ENCODE measurements at regions not wholly inside any gene's neighbourhood (a gene's known extent, or its start where the extent isn't known, plus 50 kb on each side); places are given as distances from the start of the nearest gene placed in this dataset.

DNA sequence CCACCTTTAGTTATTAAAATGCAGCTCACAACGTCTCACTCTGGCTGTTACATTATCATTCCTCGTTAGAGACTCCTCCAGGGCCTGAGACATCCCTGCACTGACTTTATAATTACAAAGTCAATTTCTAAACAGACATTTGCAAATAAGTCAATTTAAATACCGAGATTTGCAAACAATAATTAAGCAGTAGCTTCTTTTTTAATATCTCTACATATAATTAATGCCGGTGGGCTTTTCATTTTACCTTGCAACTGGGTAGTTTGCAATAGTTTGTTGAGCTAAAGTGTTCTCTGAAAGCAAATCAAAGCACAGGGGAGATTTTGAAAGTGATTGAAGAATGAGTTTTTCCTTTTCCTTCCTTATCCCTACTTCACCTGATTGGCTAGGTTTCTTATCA lies 154.4 kb downstream of the TLR4 start:
- no peaks in the 10 kb centered on the region for H4K20me1 ChIP-seq (ENCODE audit: control insufficient read depth, extremely low read depth, insufficient read depth, low read length)
- dilution Hi-C loops (cut with MboI; ENCODE audit: extremely low pct_ligation_motif_present, low sequenced_read_pairs), result no loop called here
- H3K27ac ChIP-seq (ENCODE audit: control insufficient read depth, insufficient read depth, low read length), result no peak overlapping the region
- H3K4me1 ChIP-seq (ENCODE audit: control insufficient read depth, extremely low read depth, insufficient read depth, low read length), result no peaks in the 10 kb centered on the region
- H3K79me2 ChIP-seq (ENCODE audit: control insufficient read depth, insufficient read depth, low read length), result no peaks in the 10 kb centered on the region
- no peak for DNase-seq (ENCODE audit: low read depth, low spot score)
- no peak for FAIRE-seq
- TF ChIP-seq, protein P1, sequence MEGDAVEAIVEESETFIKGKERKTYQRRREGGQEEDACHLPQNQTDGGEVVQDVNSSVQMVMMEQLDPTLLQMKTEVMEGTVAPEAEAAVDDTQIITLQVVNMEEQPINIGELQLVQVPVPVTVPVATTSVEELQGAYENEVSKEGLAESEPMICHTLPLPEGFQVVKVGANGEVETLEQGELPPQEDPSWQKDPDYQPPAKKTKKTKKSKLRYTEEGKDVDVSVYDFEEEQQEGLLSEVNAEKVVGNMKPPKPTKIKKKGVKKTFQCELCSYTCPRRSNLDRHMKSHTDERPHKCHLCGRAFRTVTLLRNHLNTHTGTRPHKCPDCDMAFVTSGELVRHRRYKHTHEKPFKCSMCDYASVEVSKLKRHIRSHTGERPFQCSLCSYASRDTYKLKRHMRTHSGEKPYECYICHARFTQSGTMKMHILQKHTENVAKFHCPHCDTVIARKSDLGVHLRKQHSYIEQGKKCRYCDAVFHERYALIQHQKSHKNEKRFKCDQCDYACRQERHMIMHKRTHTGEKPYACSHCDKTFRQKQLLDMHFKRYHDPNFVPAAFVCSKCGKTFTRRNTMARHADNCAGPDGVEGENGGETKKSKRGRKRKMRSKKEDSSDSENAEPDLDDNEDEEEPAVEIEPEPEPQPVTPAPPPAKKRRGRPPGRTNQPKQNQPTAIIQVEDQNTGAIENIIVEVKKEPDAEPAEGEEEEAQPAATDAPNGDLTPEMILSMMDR (optimal IDR thresholded peaks at IDR 0.05 in 1 of 3, IDR thresholded peaks at IDR 0.05 in 1 of 3, conservative IDR thresholded peaks at IDR 0.05 in 1 of 3; ENCODE audit: extremely low read depth in 1 of 3, insufficient read depth in 2 of 3, low read length in 3 of 3), result no peak
- no peak for TF ChIP-seq EZH2 (IDR thresholded peaks at IDR 0.05; ENCODE audit: low read length)
- no peak overlapping the region for H2AFZ ChIP-seq (ENCODE audit: control insufficient read depth, low read length)
- H3K9me1 ChIP-seq (ENCODE audit: control insufficient read depth, extremely low read depth, insufficient read depth, low read length), result no peaks in the 10 kb centered on the region
- H3K27me3 ChIP-seq (ENCODE audit: control insufficient read depth, extremely low read depth, insufficient read depth, low read length), result no peaks in the 10 kb centered on the region
- no peak overlapping the region for H3K4me3 ChIP-seq (ENCODE audit: control insufficient read depth in 2 of 3, extremely low read depth in 1 of 3, insufficient read depth in 2 of 3, low read depth in 1 of 3, low read length in 3 of 3)
- H3K36me3 ChIP-seq (ENCODE audit: control insufficient read depth in 2 of 2, extremely low read depth in 1 of 2, insufficient read depth in 2 of 2, low read length in 2 of 2), result no peaks in the 10 kb centered on the region
- no peak overlapping the region for H3K9ac ChIP-seq (ENCODE audit: control insufficient read depth, extremely low read depth, insufficient read depth, low read length)
- no peaks in the 10 kb centered on the region for H3K9me3 ChIP-seq (ENCODE audit: control insufficient read depth, low read depth, low read length)
- H3K4me2 ChIP-seq (ENCODE audit: control insufficient read depth, extremely low read depth, insufficient read depth, low read depth, low read length), result no peak overlapping the region

DNA sequence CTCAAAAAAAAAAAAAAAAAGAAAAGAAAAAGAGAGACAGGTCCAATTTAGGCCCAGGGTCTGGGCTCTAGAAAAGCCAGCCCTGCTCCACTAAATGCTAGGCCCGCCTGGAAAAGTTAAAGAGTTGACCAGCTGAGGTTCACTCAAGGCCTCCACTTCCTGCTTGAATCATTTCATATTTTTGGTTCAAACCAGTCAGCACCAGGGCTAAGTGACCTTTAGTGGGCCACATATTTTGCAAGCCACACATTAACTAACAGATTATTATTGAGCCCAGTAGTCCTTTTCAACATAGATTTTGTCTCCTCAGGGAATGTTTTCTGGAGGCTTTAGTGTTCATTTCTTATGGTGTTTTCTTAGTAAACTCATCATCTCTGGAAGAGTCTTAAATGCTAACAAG lies 156.6 kb downstream of the TLR4 start:
- H3K9me3 ChIP-seq (ENCODE audit: control insufficient read depth, low read depth, low read length), result no peaks in the 10 kb centered on the region
- H3K36me3 ChIP-seq (ENCODE audit: control insufficient read depth in 2 of 2, extremely low read depth in 1 of 2, insufficient read depth in 2 of 2, low read length in 2 of 2), result no peaks in the 10 kb centered on the region
- H3K27ac ChIP-seq (ENCODE audit: control insufficient read depth, insufficient read depth, low read length), result no peak overlapping the region
- H4K20me1 ChIP-seq (ENCODE audit: control insufficient read depth, extremely low read depth, insufficient read depth, low read length), result no peaks in the 10 kb centered on the region
- H3K4me2 ChIP-seq (ENCODE audit: control insufficient read depth, extremely low read depth, insufficient read depth, low read depth, low read length), result no peak overlapping the region
- no peak overlapping the region for H3K9ac ChIP-seq (ENCODE audit: control insufficient read depth, extremely low read depth, insufficient read depth, low read length)
- no peak for TF ChIP-seq EZH2 (IDR thresholded peaks at IDR 0.05; ENCODE audit: low read length)
- TF ChIP-seq, protein P1 (optimal IDR thresholded peaks at IDR 0.05 in 1 of 3, IDR thresholded peaks at IDR 0.05 in 1 of 3, conservative IDR thresholded peaks at IDR 0.05 in 1 of 3; ENCODE audit: extremely low read depth in 1 of 3, insufficient read depth in 2 of 3, low read length in 3 of 3), result no peak
- no peaks in the 10 kb centered on the region for H3K4me1 ChIP-seq (ENCODE audit: control insufficient read depth, extremely low read depth, insufficient read depth, low read length)
- dilution Hi-C loops (cut with MboI; ENCODE audit: extremely low pct_ligation_motif_present, low sequenced_read_pairs), result no loop called here
- H2AFZ ChIP-seq (ENCODE audit: control insufficient read depth, low read length), result no peak overlapping the region
- H3K9me1 ChIP-seq (ENCODE audit: control insufficient read depth, extremely low read depth, insufficient read depth, low read length), result no peaks in the 10 kb centered on the region
- DNase-seq (ENCODE audit: low read depth, low spot score), result no peak
- no peaks in the 10 kb centered on the region for H3K79me2 ChIP-seq (ENCODE audit: control insufficient read depth, insufficient read depth, low read length)
- FAIRE-seq, result no peak
- H3K27me3 ChIP-seq (ENCODE audit: control insufficient read depth, extremely low read depth, insufficient read depth, low read length), result no peaks in the 10 kb centered on the region
- no peak overlapping the region for H3K4me3 ChIP-seq (ENCODE audit: control insufficient read depth in 2 of 3, extremely low read depth in 1 of 3, insufficient read depth in 2 of 3, low read depth in 1 of 3, low read length in 3 of 3)
